Spinal cord (tissue), 9 donors: ENCODE measurements at regions not wholly inside any gene's neighbourhood (a gene's known extent, or its start where the extent isn't known, plus 50 kb on each side); places are given as distances from the start of the nearest gene placed in this dataset.

Experiments used
- DNase-seq, 6 donors: peaks; one replicate each; pipeline versions ENCODE4 v3.0.0 to v3.0.0-alpha.2; 2013 to 2015; ENCODE audit warnings: low spot score in 6 of 6, low read depth in 4 of 6
- H3K27ac ChIP-seq: one replicate; pipeline ENCODE4 v1.5.1; 2013; ENCODE audit warnings: low read depth, low read length, control low read depth
- H3K27me3 ChIP-seq: one replicate; pipeline ENCODE4 v1.6.1; 2013; ENCODE audit warnings: low read length; ENCODE audit not compliant: control insufficient read depth, insufficient read depth
- H3K36me3 ChIP-seq: one replicate; pipeline ENCODE4 v1.6.1; 2013; ENCODE audit warnings: low read length; ENCODE audit not compliant: control insufficient read depth, insufficient read depth
- H3K4me1 ChIP-seq: one replicate; pipeline ENCODE4 v1.6.1; 2013; ENCODE audit warnings: low read length; ENCODE audit not compliant: control insufficient read depth, insufficient read depth
- H3K4me3 ChIP-seq: one replicate; pipeline ENCODE4 v1.5.1; 2013; ENCODE audit warnings: low read depth, low read length, control low read depth
- H3K9me3 ChIP-seq: one replicate; pipeline ENCODE4 v1.6.1; 2013; ENCODE audit warnings: low read length; ENCODE audit not compliant: control insufficient read depth, insufficient read depth
- WGBS: methylation state at CpG from one replicate; pipeline ENCODE4 v1.1.5; 2013; ENCODE audit warnings: missing lambda C conversion rate; ENCODE audit not compliant: insufficient coverage; 5-methylcytosine and 5-hydroxymethylcytosine counted together
- donor health status: healthy.

GRCh38 chr3:195013411-195014361, 257.3 kb downstream of the XXYLT1 start:
- Histone ChIP-seq H3K27ac (no peak overlapping the region), H3K36me3 (no peaks in the 10 kb centered on the region), H3K4me3 (no peak overlapping the region), H3K9me3 (no peaks in the 10 kb centered on the region), H3K27me3 (no peaks in the 10 kb centered on the region), H3K4me1 (no peaks in the 10 kb centered on the region)
- 89% methylated on average over 15 of the region's 17 CpGs for WGBS
- DNase-seq = no peak

GRCh38 chr3:195015021-195015420, 255.9 kb downstream of the XXYLT1 start:
- Histone ChIP-seq H3K36me3 (no peaks in the 10 kb centered on the region), H3K27me3 (no peaks in the 10 kb centered on the region), H3K4me3 (no peak overlapping the region), H3K27ac (no peak overlapping the region), H3K4me1 (no peaks in the 10 kb centered on the region), H3K9me3 (no peaks in the 10 kb centered on the region)
- 77% methylated on average over 4 of the region's 5 CpGs for WGBS
- no peak for DNase-seq

DNA sequence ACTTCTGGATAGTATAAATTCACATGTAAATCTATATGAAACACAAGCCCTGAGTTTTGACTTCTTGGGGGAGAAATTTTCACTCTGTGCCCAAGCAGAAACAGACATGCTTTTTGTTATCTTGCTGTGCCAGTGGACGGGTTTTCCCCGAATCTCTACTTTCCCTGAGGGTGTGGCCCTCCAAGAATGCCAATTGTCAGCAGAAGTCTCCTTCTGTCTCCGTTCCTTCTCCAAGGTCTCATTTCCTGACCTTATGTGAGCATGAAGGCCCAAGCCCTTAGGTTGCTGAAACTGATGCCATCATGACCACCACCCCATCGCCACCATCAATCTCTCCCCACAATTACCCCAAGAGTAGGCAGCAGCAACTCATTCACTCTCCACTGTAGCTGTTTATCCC, 253.8 kb downstream of the XXYLT1 start:
- no peak for DNase-seq
- Histone ChIP-seq H3K4me3 (no peak overlapping the region), H3K4me1 (no peaks in the 10 kb centered on the region), H3K9me3 (no peaks in the 10 kb centered on the region), H3K27me3 (no peaks in the 10 kb centered on the region), H3K27ac (no peak overlapping the region), H3K36me3 (no peaks in the 10 kb centered on the region)
- 85% methylated on average over 3 of the region's 4 CpGs for WGBS
